HK-2 (cell line): ENCODE measurements at regions not wholly inside any gene's neighbourhood (a gene's known extent, or its start where the extent isn't known, plus 50 kb on each side); places are given as distances from the start of the nearest gene placed in this dataset.

Source experiments
- DNase-seq: peaks from one replicate; pipeline ENCODE4 v3.0.0-alpha.2; 2018; ENCODE audit not compliant: unreplicated experiment

GRCh38 chr3:135310317-135310716, 515.3 kb downstream of the EPHB1 start:
- DNase-seq, result no peak

DNA sequence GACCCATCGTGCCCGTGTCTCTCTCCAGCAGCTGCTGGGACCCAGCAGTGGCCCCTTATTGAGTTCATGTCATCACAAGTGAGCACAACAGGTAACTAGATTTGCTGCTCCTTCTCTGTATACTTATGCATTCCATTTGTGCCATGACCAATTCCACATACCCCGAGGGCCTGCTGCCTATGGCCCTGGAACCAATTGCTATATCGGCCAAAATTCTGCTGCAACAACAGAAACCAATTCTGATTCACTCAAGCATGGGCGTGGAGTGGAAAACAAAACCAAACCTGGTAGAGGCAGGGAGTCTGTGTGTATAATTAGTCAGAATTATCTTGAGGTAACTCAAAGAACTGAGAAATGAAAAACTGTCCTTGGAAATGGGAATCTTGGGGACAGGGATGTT, 516.6 kb downstream of the EPHB1 start:
- no peak for DNase-seq

GRCh38 chr3:135314237-135314636, 519.2 kb downstream of the EPHB1 start:
- DNase-seq, result no peak

GRCh38 chr3:135324301-135324700, 529.2 kb downstream of the EPHB1 start:
- DNase-seq, result no peak

GRCh38 chr3:135325096-135325495, 530.0 kb downstream of the EPHB1 start:
- DNase-seq, result no peak

DNA sequence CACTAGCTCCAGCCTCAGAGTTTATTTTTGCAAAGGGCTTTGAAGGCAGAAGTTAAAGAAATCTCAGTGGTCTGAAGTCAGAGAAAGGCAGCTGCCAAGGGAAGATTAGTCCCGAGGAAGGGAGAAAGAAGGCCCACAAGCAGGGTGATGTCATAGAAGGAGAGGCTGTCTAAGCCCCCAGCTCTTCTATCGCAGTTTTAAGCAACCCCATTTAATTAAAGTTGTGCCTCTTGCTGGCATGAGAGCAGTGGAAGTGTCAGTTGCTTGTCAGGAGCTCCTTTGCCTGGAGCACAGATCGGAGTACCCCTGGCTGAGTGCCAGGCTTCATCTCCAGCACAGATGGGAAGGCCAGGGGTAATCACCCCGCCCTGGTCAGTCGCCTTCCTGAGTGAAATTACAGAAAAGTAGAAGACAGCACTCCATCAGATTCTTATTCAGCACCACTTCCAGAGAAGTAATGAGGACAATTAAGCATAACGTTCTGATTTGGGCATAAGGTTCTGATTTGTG, 530.7 kb downstream of the EPHB1 start:
- DNase-seq, result no peak

GRCh38 chr3:135326851-135327250, 531.8 kb downstream of the EPHB1 start:
- no peak for DNase-seq

GRCh38 chr3:135328036-135328435, 533.0 kb downstream of the EPHB1 start:
- DNase-seq, result no peak

DNA sequence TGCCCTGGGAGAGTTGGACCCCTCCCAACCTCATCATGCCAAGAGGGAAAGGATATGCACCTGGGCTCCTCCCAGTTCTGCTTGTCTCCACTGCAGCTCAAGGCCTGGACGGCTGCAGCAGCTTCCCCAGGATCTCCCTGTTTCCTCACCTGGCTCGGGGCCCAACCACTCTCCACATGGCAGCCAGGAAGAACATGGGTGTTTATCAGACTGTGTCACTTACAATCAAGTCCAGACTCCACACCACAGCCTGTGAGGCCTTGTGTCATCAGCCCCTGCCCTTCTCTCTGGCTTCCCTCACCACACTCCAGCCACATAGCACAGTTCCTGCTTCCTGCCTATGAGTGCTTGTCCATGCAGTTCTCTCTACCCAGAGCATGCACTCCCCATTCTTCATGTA, 534.4 kb downstream of the EPHB1 start:
- no peak for DNase-seq

GRCh38 chr3:135337192-135337591, 542.1 kb downstream of the EPHB1 start:
- DNase-seq, result no peak

DNA sequence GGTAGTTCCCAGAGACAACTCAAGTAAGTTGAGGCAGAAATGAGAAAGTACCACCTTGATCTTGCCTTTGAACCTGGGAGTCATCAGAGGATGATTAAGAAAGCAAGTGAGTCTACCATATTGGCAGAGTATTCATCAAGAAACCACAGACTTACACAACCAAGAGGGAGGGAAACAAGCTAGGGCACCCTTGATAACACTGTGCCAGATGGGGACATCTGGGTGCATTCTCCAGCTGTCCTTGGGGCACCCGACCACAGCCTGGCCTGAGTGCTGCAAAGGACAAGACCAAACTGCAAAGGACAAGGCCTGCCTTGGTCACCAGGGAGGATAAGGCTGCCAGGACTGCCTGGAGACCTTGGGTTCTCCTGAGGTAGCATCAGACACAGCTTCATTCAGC, 553.6 kb downstream of the EPHB1 start:
- no peak for DNase-seq

DNA sequence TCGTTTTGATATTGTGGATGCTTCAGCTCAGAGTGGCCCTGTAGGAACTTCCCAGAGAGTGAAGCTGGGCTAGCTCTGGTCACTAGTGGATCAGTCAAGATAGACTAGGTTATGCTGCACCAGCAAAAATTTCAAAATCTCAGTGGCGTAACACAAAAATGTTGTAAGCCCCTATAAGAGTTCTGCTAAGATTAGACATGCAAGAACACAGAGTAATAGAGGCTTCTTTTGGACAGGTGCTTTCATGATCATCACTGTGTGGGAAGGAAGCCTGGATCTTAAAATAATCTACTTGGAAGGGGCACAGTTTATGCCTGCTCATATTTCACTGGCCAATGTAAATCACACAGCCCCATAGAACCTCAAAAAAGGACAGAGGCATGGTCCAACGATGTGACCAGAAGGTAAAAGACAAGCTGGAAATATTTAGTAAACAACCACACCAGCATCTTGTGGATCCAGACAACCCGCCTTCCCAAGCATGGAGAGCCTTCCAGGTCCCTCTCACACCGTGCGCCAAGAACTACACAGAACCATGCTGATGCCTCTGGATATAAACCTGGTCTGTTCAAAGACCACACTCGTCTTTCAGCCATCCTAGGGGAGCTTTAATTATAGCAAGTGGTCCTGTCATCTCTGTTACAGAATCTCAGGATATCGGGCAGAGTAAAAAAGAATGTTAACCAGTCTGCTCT, 554.3 kb downstream of the EPHB1 start:
- DNase-seq, result no peak

- no peak for DNase-seq
These were observed 557.2 kb downstream of the EPHB1 start for GRCh38 chr3:135352213-135352612.

DNA sequence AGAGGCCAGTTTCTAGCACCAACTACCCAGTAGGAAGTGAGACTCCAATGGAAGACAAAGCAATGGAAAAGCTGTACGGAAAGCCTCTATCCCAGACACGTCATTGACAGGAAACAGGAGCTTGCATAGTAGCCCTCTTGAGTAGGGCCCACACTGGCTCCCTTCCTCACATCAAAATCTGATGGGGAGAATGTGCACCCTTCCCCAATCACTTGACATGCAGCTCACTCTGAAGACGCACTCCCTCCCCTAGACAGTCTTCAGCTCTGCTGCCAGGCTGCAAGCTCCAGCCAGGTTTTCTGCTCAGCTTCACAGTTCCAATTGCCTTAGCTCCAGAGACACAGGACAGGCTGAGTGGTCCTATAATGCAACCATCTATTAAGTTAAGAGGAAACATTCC, 567.8 kb downstream of the EPHB1 start:
- no peak for DNase-seq

DNA sequence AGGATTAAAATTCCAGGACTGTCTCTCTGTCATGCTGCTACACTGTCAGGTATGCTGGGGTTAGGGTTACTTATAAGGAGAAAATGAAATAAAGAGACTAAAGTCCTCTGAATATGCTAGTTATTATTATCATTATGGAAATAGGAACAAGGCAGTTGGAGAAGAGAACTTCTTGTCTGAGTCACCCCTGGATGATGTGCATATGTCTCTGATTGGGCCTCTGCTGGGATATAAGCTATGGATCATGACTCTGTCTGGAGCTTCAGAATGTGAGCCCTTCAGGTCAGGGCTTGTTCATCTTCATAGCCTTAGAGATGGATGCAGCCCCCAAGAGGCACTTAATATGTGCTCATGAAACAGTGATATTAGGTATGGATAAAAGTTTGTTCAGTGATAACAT, 569.6 kb downstream of the EPHB1 start:
- no peak for DNase-seq

GRCh38 chr3:135366816-135367215, 571.8 kb downstream of the EPHB1 start:
- peak; percentile 14 for DNase-seq

DNA sequence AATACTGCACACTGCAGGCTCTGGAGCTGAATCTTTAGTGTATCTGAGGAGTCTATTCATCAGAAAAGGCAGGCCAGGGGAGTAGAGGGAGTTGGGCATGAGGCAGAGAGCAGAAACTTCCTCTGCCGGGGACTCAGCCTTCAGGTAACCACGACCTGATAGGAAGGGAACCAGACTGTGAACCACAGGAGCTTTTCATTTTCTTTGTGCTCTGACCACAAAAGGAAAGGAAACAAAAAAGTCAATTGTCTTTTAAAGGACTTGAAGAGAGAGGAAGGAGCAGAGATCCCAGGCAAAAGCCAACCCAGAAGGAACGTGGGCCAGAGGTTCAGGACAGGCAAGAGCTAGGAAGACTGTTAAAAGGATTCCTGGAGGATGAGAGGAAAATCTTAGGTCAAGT, 573.3 kb downstream of the EPHB1 start:
- no peak for DNase-seq

DNA sequence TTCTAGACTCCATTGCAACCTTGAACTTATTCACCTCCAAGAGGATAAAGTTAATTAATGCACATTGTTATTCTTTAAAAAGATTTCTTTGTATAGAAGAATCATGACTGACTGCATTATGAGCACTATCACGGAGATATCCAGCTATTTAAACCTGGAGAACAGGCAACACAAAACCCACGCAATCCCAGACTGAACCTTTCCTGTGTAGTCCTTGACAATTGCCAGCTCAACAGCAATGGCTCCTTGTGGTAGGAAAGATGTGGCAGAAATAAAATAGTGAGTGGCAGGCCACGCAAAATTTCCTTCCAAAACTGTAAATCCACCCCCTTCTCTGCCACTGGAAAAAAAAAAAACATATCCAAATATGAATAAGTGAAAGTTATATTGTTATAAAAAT, 573.7 kb downstream of the EPHB1 start:
- no peak for DNase-seq

- no peak for DNase-seq
These were observed 579.5 kb downstream of the EPHB1 start for GRCh38 chr3:135374571-135374970.

- no peak for DNase-seq
These were observed 583.3 kb upstream of the PPP2R3A start for GRCh38 chr3:135382188-135382587.

DNA sequence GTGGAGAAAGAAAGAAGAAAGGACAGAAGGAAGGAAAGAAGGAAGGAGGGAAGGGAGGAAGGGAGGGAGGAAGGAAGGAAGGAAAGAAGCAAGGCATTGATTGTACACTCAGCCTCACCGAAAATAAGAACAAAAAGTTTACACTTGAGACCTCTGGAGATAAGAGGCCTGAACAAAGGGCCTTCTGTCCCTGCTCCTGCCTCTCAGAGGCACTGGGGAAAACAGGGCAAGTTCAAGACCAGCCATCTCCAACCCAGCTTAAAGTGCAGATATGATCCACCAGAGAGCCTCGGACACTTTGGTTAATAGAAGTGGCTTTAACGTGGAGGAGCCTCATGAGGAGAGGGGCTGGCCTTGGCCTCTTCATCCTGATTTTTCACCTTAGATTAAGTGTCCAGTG, 582.9 kb upstream of the PPP2R3A start:
- DNase-seq, result no peak

- no peak for DNase-seq
These were observed 582.2 kb upstream of the PPP2R3A start for GRCh38 chr3:135383301-135383700.

DNA sequence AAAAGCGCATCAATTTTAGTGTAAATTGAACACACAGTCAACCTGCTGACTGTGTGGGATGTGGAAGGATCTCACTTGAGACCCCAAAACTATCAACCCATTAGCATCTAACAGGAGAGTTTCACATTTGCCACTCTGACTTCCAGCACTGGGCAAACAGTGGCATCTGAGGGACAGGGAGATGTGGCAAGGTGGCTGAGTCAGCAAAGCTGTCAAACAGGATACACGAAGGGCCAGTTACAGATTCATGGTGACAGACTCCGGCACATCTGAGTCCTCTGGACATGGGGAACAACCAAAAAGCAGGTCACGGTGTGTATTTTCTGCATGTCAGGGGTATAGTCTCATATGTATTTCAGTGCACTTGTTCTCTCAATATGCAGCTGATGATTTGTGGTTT, 573.4 kb upstream of the PPP2R3A start:
- no peak for DNase-seq

- DNase-seq, result no peak
These were observed 572.4 kb upstream of the PPP2R3A start for GRCh38 chr3:135393159-135393558.
